GM20431 (cell line): ENCODE measurements at regions not wholly inside any gene's neighbourhood (a gene's known extent, or its start where the extent isn't known, plus 50 kb on each side); places are given as distances from the start of the nearest gene placed in this dataset.

ENCODE experiments used
- in situ Hi-C: fragments of 300-500 bp; cut with MseI, MboI; formaldehyde crosslinking; loops from one replicate; pipeline ENCODE4 v1.15.0; 2020; ENCODE audit warnings: low sequenced_read_pairs; ENCODE audit not compliant: unreplicated experiment

DNA sequence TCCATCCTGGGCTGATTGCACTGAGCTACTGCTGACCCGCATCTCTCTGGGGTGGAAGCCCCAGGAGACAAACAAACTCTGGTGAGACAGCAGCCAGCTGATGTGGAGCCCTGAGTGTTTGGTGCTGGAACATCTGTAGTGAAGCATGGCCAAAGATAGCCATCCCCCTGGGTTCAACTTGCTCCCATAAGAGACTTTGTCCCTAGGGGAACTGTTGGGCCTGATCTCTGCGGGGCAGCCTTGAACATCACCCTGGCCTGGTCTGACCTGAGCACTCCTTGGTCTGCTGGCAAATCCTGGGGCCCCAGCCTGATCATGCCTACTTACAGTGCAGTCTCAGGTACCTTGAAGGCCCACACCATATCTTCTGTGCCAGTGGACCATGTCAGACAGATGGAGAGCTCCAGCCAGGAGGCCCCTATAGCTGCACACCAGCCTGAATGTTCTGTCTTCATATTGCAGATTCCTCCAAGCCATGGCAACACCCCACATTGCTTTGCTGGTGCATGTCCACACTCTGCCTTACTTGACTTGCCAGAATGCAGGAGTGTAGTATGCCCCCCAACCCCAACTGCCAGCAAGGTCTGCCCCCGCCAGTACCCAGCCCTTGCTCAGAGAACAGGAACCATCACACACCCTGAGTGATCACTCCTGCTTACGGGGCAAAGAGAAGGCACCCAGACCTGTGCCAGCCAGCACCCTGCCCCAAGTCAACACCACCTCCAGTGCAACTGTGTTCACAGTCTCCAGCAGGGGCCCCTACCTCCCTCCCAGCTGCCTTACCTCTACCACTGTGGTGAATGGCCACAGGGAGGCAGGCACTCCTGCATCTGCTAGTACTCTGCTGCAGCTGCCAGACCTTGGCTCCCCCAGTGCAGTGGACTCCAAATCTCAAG is 690.5 kb upstream of the NR5A2 start:
- in situ Hi-C loops, result no loop called here

DNA sequence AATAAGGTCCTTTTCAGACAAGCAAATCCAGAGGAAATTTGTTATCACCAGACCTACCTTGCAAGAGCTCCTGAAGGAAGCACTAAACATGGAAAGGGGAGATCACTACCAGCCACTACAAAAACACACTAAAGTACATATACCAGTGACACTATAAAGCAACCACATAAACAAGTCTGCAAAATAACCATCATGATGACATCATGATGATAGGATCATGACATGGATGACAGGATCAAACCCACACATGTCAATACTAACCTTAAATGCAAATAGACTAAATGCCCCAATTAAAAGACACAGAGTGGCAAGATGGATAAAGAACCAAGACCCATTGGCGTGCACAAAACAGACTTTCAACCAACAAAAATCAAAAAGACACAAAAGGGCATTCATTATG is 688.8 kb upstream of the NR5A2 start:
- in situ Hi-C loops, result no loop called here

DNA sequence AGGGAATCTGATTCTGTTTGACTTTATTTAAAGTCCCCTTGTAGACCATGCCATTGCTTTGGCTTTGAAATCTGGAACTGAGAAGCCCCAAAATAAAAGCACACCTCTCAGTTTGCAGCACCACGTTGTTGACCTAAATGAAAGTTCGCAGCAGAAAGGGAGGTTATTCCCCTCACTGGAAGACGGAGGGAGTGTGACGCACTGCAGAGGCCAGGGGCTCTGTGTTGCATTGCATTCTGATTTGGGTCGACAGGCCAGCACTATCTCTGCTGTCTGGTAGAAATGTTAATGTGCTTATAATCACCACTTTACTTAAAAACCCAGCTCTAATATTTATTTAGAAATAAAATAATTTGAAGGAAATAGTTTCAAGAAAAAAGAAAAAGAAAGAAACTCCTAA is 675.2 kb upstream of the NR5A2 start:
- in situ Hi-C loops, result no loop called here

DNA sequence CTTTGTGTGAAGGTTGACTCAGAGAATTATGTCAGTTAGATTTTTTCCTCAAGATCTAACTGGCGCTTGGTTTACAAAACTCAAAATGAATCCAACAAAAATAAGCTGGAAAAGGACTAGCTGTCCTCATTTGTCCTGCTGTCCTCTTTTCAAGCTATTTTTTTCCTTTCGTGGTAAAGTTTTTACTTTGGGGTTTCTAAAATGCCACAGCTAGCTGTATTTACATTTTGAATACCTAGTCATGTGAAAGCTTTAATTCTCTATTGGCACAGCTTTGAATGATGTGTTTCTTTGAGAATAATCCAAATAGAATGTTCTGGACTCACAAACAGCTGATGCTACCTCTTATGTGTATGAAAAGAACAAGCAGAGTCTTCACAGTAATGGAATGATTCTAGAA is 673.6 kb upstream of the NR5A2 start:
- in situ Hi-C loops, result no loop called here

DNA sequence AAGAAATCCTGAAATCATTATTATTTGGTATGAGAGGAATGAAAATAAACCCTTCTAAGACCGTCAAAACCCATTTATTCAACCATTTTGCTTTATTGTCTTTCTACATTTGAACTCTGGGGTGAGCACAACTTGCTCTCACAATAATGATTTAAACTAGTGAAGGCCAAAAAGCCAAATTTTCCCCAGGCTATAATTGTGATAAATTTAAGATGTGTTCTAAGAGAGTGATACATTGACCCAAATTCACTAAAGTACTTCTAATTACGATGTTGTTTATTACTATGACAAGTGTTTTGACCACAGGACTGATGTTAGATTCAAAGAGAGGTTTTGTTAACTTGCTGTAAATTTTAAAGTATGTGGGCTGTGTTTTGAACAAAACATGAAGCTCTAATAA is 670.9 kb upstream of the NR5A2 start:
- in situ Hi-C loops, result no loop called here

DNA sequence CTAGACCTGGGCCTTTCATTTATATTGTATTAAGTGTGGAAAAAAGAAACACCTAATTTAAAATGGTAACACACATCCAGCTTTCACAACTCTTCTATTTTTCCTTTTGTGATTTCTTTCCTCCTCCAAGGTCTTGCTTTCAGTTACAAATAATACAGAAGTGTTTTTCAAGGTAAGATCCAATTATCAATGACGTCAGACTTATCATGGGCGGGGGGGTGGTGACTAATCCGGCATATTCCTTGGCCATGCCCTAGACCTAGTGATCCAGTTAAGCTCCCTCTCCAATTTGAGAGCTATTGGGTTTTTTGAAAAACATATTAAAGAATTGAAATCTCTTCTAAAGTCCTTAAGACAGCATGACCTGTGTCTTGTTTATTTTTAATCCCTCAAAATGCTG is 669.9 kb upstream of the NR5A2 start:
- in situ Hi-C loops, result no loop called here

DNA sequence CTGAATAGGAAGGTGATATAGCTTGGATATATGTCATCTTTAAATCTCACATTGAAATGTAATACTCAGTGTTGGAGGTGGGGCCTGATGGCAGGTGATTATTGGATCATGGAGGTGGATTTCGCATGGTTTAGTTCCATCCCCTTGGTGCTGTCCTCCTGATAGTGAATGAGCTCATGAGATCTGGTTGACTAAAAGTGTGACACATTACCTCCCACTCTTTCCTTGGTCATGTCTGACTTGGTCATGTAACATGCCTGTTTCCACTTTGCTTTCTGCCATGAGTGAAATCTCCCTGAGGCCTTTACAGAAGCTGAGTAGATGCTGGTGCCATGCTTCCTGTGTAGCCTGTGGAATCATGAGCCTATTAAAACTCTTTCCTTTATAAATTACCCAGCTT is 664.5 kb upstream of the NR5A2 start:
- in situ Hi-C loops, result no loop called here

DNA sequence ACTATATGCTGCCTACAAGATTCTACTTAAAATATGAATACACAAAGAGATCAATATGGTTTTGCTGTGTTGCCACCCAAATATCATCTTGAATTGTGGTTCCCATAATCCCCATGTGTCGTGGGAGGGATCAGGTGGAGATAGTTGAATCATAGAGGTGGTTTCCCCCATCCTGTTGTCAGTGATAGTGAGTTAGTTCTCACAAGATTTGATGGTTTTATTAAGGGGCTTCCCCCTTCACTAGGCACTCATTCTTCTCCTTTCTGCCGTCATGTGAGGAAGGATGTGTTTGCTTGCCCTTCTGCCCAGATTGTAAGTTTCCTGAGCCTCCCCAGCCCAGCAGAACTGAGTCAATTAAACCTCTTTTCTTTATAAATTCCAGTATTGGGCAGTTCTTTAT is 654.4 kb upstream of the NR5A2 start:
- in situ Hi-C loops, result no loop called here

DNA sequence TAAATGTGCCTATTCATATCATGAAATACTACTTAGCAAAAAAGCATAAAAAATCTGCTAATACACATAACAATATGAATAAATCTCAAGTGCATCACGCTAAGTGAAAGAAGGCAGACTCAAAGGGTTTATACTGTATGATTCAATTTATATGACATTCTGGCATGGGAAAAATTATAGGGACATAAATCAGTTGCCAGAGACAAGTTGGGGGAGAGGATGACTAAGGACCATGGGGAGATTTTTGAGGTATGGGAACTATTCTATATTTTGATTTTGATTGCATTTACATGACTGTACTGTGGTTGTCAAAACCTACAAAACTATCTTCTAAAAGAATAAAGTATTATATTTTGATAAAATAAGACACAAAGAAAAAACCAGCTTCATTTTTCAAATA is 650.3 kb upstream of the NR5A2 start:
- in situ Hi-C loops, result no loop called here

DNA sequence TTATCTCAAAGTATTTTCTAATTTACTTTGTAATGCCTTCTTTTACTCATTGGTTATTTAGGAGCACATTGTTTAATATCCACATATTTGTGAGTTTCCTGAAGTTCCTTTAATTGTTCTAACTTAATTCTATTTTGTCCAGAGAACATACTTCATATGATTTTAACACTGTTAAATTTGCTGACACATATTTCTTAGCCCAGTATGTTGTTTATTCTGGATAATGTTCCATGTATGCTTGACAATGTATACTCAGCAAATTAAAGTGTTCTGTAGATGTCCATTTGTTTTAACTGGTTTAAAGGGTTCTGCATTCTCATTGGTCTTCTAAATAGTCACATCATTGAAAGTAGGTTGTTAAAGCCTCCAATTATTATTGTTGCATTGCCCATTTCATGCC is 643.7 kb upstream of the NR5A2 start:
- in situ Hi-C loops, result no loop called here

DNA sequence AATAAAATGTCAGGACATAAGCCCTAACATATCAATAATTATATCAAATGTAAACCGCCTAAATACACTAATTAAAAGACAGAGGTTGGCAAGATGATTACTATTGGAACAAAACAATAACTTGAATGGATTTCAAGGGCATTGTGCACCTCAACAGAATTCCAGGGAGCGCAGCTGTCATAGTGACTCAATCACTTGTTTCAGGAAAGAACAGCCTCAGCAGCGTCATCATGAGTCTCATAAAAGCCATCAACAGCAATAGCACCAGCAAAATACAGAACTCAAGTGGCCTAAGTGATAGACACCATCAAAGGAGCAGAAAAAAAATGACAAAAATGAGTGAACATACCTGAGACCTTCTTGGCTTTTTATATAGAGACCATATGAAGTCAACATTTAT is 632.7 kb upstream of the NR5A2 start:
- in situ Hi-C loops, result no loop called here

DNA sequence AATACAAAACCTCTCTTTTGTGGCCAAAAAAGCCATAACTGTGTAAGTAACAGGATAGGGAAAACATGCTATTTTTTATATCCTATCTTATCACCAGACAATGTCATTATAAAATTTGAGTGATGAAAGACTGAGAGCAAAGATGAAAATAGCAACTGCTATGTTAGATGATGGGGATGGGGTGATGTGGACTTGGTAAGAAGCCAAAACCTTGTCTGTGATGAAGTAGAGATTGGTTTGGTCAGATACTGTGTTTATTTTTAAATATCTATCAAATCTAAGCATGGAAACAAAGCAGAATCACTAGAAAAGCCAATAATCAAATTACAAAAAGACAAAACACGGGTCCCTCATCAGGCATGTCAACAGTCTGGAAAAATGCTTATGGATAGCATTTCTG is 631.1 kb upstream of the NR5A2 start:
- in situ Hi-C loops, result no loop called here

DNA sequence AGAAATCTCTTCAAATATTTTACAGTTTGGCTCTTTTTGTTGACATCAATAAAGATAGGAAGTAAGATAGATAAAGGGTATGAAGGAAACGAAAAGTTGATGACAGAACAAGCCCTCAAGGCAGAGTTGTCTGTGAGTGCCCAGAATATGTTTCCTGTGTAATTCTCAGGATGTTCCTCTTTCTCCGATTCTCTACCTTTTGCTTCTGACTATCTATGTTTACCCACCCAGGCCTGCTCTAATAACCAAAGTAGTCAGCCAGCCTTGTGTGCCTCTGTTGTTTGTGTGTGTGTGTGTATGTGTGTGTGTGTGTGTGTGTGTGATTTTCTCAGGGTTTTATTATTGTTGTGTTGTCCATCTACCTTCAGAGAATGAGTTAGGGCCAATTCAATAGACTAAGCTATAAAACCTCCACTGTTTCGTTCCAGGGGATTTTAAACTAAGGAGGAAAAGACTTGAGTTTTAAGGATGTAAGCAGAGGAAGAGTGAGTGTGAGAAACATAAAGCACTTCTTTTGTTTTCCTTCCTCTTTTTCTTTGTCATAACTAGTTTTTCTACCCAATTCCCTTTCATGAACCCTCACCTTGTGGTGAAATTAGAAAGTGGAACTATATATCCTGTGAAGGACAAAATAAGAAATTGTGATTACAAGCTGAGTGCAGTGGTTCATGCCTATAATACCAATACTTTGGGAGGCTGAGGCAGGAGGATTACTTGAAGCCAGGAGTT is 627.4 kb upstream of the NR5A2 start:
- in situ Hi-C loops, result no loop called here

DNA sequence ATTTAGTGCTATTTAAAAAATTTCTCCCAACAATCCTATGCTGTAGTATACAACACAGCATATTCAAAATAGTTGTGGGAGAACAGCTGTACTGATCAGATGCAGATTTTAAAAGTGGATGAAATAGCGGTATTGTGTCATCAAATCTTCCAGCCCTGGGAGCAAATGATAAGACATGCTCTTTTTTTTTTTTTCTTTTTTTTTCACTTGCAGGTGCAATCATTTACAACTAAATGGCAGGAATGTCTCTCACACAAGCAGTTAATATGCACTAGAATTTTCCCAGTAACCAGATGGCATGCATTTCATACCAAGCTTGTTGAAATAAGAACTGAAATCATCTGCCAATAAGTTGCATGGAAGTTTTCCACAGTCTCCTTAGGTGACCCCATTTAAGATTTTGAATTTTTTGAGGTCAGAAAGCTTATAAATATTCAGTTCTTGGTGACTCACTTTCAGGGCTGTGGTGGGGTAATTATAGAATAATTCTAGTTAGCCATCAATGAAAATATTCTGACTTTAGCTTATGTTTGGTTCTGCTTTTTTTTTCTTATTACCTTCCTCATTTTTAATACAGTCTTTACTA is 623.9 kb upstream of the NR5A2 start:
- in situ Hi-C loops, result no loop called here

DNA sequence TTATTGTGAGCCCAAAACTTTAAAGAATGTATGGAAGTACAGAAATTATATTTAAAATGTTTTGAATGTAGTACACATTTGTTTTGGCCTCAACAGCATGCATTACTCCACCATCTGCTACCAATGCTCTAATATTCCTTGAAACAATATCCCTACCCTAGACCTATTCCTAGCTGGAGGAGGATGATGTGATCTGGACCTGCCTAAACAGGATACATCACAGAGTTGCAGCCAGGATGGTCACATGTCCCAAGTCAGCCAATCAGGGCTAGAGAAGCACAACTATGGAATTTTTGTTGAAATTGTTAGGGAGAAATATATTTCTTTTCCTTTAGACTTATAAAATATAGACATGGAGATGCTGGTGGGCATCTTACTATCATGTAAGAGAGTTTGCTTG is 623.3 kb upstream of the NR5A2 start:
- in situ Hi-C loops, result no loop called here

DNA sequence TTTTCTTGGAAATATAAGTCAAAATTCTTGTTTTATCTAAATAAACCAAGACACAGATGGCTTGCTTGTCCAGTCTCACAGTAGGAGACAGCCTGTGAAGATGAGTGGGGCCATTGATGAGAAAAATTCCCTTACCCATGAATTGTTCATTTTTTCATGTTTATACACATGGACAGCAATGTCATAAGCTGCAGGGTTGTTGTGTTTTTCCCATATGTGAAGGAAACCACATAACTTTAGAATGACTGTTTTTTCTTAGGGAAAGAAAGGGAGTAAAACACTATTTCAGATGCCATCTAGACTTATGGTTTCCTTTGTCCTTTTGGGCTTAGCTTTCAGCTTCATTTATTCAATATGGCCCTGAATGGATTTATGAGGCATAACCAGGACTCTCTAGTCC is 622.5 kb upstream of the NR5A2 start:
- in situ Hi-C loops, result no loop called here

DNA sequence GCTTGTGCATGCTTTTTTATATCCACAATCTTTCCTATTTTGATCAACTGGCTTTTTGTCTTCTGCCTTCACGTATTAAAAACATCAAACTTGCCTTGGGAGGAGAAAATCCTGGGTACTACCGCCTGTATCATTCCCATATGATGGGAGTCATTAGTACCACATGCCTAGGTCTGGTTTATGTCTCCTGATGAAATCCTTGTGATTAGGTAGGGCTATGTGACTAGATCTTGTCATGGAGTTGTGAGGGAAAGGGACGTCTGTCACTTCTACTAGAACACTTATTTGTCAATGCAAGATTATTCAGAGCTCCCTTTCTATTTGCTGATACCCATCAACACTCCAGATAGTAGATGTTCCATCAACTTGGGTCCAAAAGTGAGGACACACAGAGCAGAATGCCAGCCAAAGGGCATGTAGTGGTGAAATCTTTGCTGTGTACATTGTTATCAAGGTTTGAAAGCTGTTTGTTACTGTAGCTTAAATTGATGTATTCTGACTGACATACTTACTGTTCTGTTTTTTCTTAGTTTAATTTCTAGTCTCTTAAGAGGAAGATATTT is 621.8 kb upstream of the NR5A2 start:
- in situ Hi-C loops, result no loop called here

DNA sequence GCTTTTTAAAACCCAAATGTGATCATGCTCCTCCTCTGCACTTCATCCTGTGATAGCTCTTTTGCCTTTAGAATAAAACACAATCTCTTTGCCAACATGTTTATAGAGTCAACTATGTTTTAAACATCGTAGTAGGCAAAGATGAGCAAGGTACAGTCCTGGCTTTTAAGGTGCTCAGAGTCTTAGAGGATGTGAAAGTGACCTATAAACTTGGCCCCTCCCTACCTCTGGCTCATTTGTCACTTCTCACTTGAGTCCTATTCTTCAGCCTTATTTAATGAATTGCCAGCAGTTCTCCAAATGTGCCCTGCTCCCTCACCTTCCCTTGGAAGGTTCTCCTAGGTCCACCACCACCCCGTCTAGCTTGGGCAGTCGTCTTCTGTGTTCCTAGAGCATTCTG is 617.0 kb upstream of the NR5A2 start:
- in situ Hi-C loops, result no loop called here

DNA sequence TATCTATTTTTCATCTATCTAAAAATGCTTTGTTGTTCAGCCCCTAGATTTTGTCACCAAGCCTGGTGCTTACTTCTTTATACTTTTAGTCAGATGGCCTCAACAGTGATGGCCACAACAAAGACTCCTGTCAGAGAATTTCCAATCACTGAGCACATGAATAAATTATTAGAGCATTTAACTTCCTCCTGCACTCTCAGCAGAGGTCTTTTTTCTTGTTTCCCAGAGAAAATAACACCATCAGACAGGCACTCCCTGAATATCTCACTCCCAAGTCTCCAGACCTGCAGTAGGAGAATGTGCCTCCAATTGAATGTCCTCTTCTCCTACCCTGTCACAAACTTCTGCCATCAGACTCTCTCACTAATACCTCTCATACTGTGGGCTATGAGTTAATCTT is 616.0 kb upstream of the NR5A2 start:
- in situ Hi-C loops, result no loop called here

DNA sequence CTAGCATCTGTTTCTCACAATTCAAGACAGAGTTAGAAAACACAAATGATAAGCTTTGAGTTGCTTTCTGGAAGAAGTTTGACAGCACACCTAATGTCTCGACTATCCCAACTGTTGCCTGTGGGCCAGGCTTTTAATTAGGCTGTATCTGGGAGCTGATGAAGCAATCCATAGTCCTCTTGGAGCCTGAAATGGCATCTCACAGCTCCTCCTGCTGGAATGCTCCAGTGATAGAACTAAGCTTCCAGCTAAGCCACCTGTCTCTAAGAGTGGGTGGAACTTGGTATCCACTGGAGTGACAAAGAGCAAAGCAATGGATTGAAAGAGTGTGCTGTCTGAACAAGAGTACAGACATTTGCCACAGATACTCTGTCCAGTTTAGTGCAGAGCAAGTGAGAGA is 605.3 kb upstream of the NR5A2 start:
- in situ Hi-C loops, result no loop called here

DNA sequence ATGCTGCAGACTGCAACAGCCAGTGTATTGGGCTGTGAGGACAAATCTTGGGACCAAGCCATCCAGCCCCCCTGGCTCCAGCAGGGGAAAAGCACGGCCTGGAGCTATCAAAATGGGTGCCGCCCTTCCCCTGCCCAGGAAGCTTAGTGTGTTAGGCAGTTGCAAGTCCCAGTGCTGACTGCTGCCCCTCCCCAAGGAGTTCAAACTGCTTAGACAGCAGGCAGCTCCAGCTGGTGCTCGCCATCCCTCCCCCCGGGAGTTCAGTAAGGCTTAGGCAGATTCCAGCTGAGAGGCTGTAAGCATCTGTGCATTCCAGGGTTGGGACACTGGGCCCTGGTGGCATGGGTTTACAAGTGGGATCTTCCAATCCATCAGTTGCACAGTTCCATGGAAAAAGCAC is 579.6 kb upstream of the NR5A2 start:
- in situ Hi-C loops, result no loop called here
